ENCODE measurements at regions not wholly inside any gene's neighbourhood (a gene's known extent, or its start where the extent isn't known, plus 50 kb on each side); places are given as distances from the start of the nearest gene placed in this dataset.

DNA sequence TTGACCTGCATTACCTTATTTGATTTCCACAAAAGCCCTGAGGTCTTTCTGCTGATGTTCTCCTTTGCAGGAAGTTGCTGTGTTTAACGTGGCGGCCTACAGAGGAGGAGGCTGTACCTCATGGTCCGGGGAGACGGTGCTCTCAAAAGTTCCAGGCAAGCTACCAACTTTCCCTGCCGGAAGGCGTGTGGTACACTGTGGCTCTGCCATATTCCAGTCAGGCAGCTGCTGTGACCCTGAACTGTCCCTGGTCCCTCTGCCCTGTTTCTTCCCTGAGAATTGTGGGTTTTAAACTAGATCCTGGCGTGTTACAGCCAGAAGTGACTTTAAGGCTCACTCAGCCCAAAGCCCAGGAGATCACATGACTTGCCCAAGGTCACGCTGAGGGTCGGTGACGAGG, 139.2 kb downstream of the TEX36 start:
- no peak for TF ChIP-seq CTCF (conservative IDR thresholded peaks at IDR 0.05)
- no peak for TF ChIP-seq EZH2 (IDR thresholded peaks at IDR 0.05; ENCODE audit: low read depth)
